DOHH2 (cell line): ENCODE measurements at regions not wholly inside any gene's neighbourhood (a gene's known extent, or its start where the extent isn't known, plus 50 kb on each side); places are given as distances from the start of the nearest gene placed in this dataset.

Source experiments
- H3F3A ChIP-seq: fragments of 200-600 bp; sonication (generic), shearing (Covaris generic); 2 replicates; pipeline ENCODE4 v1.6.0; 2016; ENCODE audit warnings: antibody characterized with exemption, mild to moderate bottlenecking; ENCODE audit not compliant: control insufficient read depth, insufficient read depth
- H3K27ac ChIP-seq: fragments of 200-600 bp; sonication (generic); 2 replicates; pipeline ENCODE4 v1.5.1; 2014; ENCODE audit warnings: low read depth, mild to moderate bottlenecking, low read length, moderate library complexity
- H3K27me3 ChIP-seq: fragments of 200-600 bp; sonication (generic); 2 replicates; pipeline ENCODE4 v1.6.1; 2014; ENCODE audit warnings: mild to moderate bottlenecking, low read length, mixed read lengths; ENCODE audit not compliant: control insufficient read depth
- H3K36me3 ChIP-seq: fragments of 200-600 bp; sonication (generic); 2 replicates; pipeline ENCODE4 v1.6.1; 2014; ENCODE audit warnings: mild to moderate bottlenecking, low read length, moderate library complexity, mixed read lengths; ENCODE audit not compliant: control insufficient read depth
- H3K4me1 ChIP-seq: fragments of 200-600 bp; sonication (generic); 2 replicates; pipeline ENCODE4 v1.6.1; 2014; ENCODE audit warnings: mild to moderate bottlenecking, low read length, mixed read lengths; ENCODE audit not compliant: control insufficient read depth
- H3K4me2 ChIP-seq: fragments of 200-600 bp; sonication (generic); 2 replicates; pipeline ENCODE4 v1.6.0; 2014; ENCODE audit warnings: mild to moderate bottlenecking, low read length, moderate library complexity
- H3K4me3 ChIP-seq: fragments of 200-600 bp; sonication (generic); 2 replicates; pipeline ENCODE4 v1.5.1; 2014; ENCODE audit warnings: mild to moderate bottlenecking, low read length, mixed read lengths
- H3K79me2 ChIP-seq: fragments of 200-600 bp; sonication (generic); 2 replicates; pipeline ENCODE4 v1.6.1; 2014; ENCODE audit warnings: mild to moderate bottlenecking, low read length, mixed read lengths; ENCODE audit not compliant: control insufficient read depth
- H3K9me2 ChIP-seq: fragments of 200-600 bp; sonication (generic); replicated peaks from 2 replicates; pipeline ENCODE4 v1.6.1; 2014; ENCODE audit warnings: mild to moderate bottlenecking, low read length, mixed read lengths; ENCODE audit not compliant: control insufficient read depth
- H3K9me3 ChIP-seq: fragments of 200-600 bp; sonication (generic); 2 replicates; pipeline ENCODE4 v1.6.1; 2014; ENCODE audit warnings: antibody characterized with exemption, low read length, mixed read lengths; ENCODE audit not compliant: control insufficient read depth, insufficient read depth
- H4K20me1 ChIP-seq: fragments of 200-600 bp; sonication (generic); 2 replicates; pipeline ENCODE4 v1.6.0; 2014; ENCODE audit warnings: low read depth, mild to moderate bottlenecking, antibody characterized with exemption, low read length, moderate library complexity; ENCODE audit not compliant: control insufficient read depth, insufficient read depth
- CTCF ChIP-seq: fragments of 200-600 bp; sonication (generic); IDR thresholded peaks from one replicate; pipeline ENCODE4 v1.5.1; 2014; ENCODE audit warnings: antibody characterized with exemption, mild to moderate bottlenecking, low read depth, low read length; ENCODE audit not compliant: poor library complexity, severe bottlenecking
- EZH2phosphoT487 ChIP-seq: fragments of 200-600 bp; sonication (generic); IDR thresholded peaks from 2 replicates; pipeline ENCODE4 v1.6.1; 2017; ENCODE audit warnings: borderline replicate concordance, mild to moderate bottlenecking, antibody characterized with exemption, low read length, moderate library complexity, mixed read lengths

GRCh38 chr9:135379540-135380267 is 99.9 kb upstream of the PPP1R26 start:
- H3K36me3 ChIP-seq: no peaks in the 10 kb centered on the region
- TF ChIP-seq CTCF (no peak), EZH2phosphoT487 (no peak)
- H3K27ac ChIP-seq: no peak overlapping the region
- no peaks in the 10 kb centered on the region for H3K27me3 ChIP-seq
- H4K20me1 ChIP-seq: no peaks in the 10 kb centered on the region
- no peaks in the 10 kb centered on the region for H3K4me1 ChIP-seq
- H3K4me3 ChIP-seq: no peak overlapping the region
- H3K79me2 ChIP-seq: no peaks in the 10 kb centered on the region
- H3K4me2 ChIP-seq: no peak overlapping the region
- H3K9me3 ChIP-seq: no peaks in the 10 kb centered on the region
- H3F3A ChIP-seq: no peaks in the 10 kb centered on the region
- no peaks in the 10 kb centered on the region for H3K9me2 ChIP-seq

GRCh38 chr9:135380311-135380960 is 99.1 kb upstream of the PPP1R26 start:
- Histone ChIP-seq H3K9me3 (no peaks in the 10 kb centered on the region), H3F3A (no peaks in the 10 kb centered on the region), H3K4me2 (no peak overlapping the region), H3K4me1 (no peaks in the 10 kb centered on the region), H3K4me3 (no peak overlapping the region), H4K20me1 (no peaks in the 10 kb centered on the region), H3K79me2 (no peaks in the 10 kb centered on the region), H3K36me3 (no peaks in the 10 kb centered on the region), H3K9me2 (no peaks in the 10 kb centered on the region), H3K27me3 (no peaks in the 10 kb centered on the region), H3K27ac (no peak overlapping the region)
- TF ChIP-seq EZH2phosphoT487 (no peak), CTCF (no peak)

- H4K20me1 ChIP-seq: no peaks in the 10 kb centered on the region
- H3K4me1 ChIP-seq: no peaks in the 10 kb centered on the region
- H3K4me3 ChIP-seq: no peak overlapping the region
- no peaks in the 10 kb centered on the region for H3K36me3 ChIP-seq
- H3F3A ChIP-seq: no peaks in the 10 kb centered on the region
- H3K27me3 ChIP-seq: no peaks in the 10 kb centered on the region
- no peaks in the 10 kb centered on the region for H3K9me3 ChIP-seq
- no peak for TF ChIP-seq EZH2phosphoT487
- no peak for TF ChIP-seq CTCF
- no peaks in the 10 kb centered on the region for H3K9me2 ChIP-seq
- no peaks in the 10 kb centered on the region for H3K79me2 ChIP-seq
- H3K4me2 ChIP-seq: no peak overlapping the region
- H3K27ac ChIP-seq: no peak overlapping the region
These were observed 97.7 kb upstream of the PPP1R26 start for GRCh38 chr9:135381762-135382310.
